ENCODE measurements at regions not wholly inside any gene's neighbourhood (a gene's known extent, or its start where the extent isn't known, plus 50 kb on each side); places are given as distances from the start of the nearest gene placed in this dataset.

DNA sequence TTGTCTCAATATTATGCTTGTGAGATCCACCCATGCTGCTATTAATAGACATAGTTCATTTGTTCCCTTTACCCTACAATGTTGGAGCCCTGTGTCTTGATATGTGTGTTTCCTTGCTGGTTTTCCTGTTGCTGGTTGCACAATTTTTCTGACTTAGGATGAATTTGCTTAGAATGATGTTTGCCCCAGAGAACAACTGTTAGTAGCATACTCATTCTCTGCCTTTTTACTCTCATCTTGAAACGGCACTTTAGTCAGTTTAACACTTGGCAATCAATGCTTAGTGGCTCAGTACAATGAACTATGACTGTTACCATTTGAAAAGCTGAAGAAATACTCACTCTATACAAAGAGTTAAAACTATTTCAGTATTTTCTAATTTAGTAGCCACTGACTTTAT is 158.8 kb upstream of the NDST4 start:
- Histone ChIP-seq H3K18ac (ENCODE audit: low read depth, low read length) (no peak overlapping the region), H3K4me2 (ENCODE audit: low read depth, low read length) (no peak overlapping the region), H3K4me1 (ENCODE audit: control insufficient read depth, insufficient read depth, low read length) (no peaks in the 10 kb centered on the region), H4K91ac (ENCODE audit: insufficient read depth, low read depth, low read length) (no peak overlapping the region), H3K9me1 (ENCODE audit: insufficient read depth, low read length) (no peaks in the 10 kb centered on the region), H2BK20ac (ENCODE audit: low read depth, low read length) (no peak overlapping the region), H4K8ac (ENCODE audit: low read depth in 2 of 2, low read length in 2 of 2) (no peak overlapping the region), H4K20me1 (ENCODE audit: insufficient read depth, low read length) (no peaks in the 10 kb centered on the region), H3K23ac (ENCODE audit: low read depth, low read length) (no peak overlapping the region), H3K4me3 (ENCODE audit: insufficient read depth, low read depth, low read length) (no peak overlapping the region), H3K27ac (ENCODE audit: insufficient read depth, low read length) (no peak overlapping the region), H3K27me3 (ENCODE audit: control insufficient read depth, insufficient read depth, low read length) (no peaks in the 10 kb centered on the region), H2AK5ac (ENCODE audit: low read depth, low read length) (no peak overlapping the region), H2BK5ac (ENCODE audit: low read depth, low read length, poor library complexity, severe bottlenecking) (no peak overlapping the region), H2BK120ac (ENCODE audit: low read depth, low read length) (no peak overlapping the region), H3K4ac (ENCODE audit: low read depth, low read length) (no peak overlapping the region), H2AFZ (replicated peaks; ENCODE audit: low read length, poor library complexity) (no peak overlapping the region), H3K9ac (ENCODE audit: low read depth, low read length) (no peak overlapping the region), H2AK9ac (replicated peaks; ENCODE audit: low read depth, low read length, poor library complexity) (no peak overlapping the region), H2BK15ac (ENCODE audit: low read depth, low read length) (no peak overlapping the region), H3K79me1 (ENCODE audit: low read depth in 1 of 2, low read length in 2 of 2) (no peaks in the 10 kb centered on the region), H3K56ac (ENCODE audit: extremely low read depth, insufficient read depth, low read length) (no peak overlapping the region), H4K5ac (ENCODE audit: low read depth, low read length) (no peak overlapping the region), H3K14ac (replicated peaks; ENCODE audit: low read depth, low read length) (no peak overlapping the region), H3K9me3 (ENCODE audit: control insufficient read depth, insufficient read depth, low read length) (no peaks in the 10 kb centered on the region; the same call in 1 of the 2 replicates), H3K36me3 (ENCODE audit: control insufficient read depth, insufficient read depth, low read length) (no peaks in the 10 kb centered on the region)
- dilution Hi-C loops (cut with HindIII; ENCODE audit: low sequenced_read_pairs, unreplicated experiment) (no loop called here), in situ Hi-C loops (cut with MboI; ENCODE audit: low sequenced_read_pairs) (no loop called here), intact Hi-C loops (cut with micrococcal nuclease) (no loop called here)
- DNase-seq, result no peak
- CTCF ChIA-PET, result no interaction called here
- TF ChIP-seq CEBPB (IDR thresholded peaks at IDR 0.05; ENCODE audit: low read depth, low read length) (no peak), MAZ (IDR thresholded peaks at IDR 0.05; ENCODE audit: borderline replicate concordance, low read depth, low read length) (no peak), MXI1 (IDR thresholded peaks at IDR 0.05; ENCODE audit: borderline replicate concordance, low read depth, low read length) (no peak), NFE2L2 (IDR thresholded peaks at IDR 0.05; ENCODE audit: low read depth, low read length) (no peak), RFX5 (IDR thresholded peaks at IDR 0.05; ENCODE audit: low read depth, low read length) (no peak), FOS (IDR thresholded peaks at IDR 0.05; ENCODE audit: low read depth, low read length) (no peak), CHD1 (IDR thresholded peaks at IDR 0.05; ENCODE audit: low read depth, low read length) (no peak)
- TF ChIP-seq, protein P1, sequence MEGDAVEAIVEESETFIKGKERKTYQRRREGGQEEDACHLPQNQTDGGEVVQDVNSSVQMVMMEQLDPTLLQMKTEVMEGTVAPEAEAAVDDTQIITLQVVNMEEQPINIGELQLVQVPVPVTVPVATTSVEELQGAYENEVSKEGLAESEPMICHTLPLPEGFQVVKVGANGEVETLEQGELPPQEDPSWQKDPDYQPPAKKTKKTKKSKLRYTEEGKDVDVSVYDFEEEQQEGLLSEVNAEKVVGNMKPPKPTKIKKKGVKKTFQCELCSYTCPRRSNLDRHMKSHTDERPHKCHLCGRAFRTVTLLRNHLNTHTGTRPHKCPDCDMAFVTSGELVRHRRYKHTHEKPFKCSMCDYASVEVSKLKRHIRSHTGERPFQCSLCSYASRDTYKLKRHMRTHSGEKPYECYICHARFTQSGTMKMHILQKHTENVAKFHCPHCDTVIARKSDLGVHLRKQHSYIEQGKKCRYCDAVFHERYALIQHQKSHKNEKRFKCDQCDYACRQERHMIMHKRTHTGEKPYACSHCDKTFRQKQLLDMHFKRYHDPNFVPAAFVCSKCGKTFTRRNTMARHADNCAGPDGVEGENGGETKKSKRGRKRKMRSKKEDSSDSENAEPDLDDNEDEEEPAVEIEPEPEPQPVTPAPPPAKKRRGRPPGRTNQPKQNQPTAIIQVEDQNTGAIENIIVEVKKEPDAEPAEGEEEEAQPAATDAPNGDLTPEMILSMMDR (conservative IDR thresholded peaks at IDR 0.05; ENCODE audit: low read depth, low read length), result no peak
- TF ChIP-seq, protein P2, sequence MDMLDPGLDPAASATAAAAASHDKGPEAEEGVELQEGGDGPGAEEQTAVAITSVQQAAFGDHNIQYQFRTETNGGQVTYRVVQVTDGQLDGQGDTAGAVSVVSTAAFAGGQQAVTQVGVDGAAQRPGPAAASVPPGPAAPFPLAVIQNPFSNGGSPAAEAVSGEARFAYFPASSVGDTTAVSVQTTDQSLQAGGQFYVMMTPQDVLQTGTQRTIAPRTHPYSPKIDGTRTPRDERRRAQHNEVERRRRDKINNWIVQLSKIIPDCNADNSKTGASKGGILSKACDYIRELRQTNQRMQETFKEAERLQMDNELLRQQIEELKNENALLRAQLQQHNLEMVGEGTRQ (IDR thresholded peaks at IDR 0.05; ENCODE audit: low read depth, low read length), result no peak
- TF ChIP-seq, protein P3, sequence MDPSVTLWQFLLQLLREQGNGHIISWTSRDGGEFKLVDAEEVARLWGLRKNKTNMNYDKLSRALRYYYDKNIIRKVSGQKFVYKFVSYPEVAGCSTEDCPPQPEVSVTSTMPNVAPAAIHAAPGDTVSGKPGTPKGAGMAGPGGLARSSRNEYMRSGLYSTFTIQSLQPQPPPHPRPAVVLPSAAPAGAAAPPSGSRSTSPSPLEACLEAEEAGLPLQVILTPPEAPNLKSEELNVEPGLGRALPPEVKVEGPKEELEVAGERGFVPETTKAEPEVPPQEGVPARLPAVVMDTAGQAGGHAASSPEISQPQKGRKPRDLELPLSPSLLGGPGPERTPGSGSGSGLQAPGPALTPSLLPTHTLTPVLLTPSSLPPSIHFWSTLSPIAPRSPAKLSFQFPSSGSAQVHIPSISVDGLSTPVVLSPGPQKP (IDR thresholded peaks at IDR 0.05; ENCODE audit: borderline replicate concordance, low read depth, low read length), result no peak
- WGBS, 2 experiments (ENCODE audit: extremely low coverage in 2 of 2, insufficient read length in 1 of 2), result no CpG with 5 or more reads among the region's 1 CpG
- no TSS peak for BruUV-seq (replicated peaks)
- ATAC-seq (ENCODE audit: low read depth), result no peak
- POLR2A ChIA-PET (ENCODE audit: unreplicated experiment), result no interaction called here

Data from IMR-90 (cell line).